GM19455 (cell line): ENCODE measurements at regions not wholly inside any gene's neighbourhood (a gene's known extent, or its start where the extent isn't known, plus 50 kb on each side); places are given as distances from the start of the nearest gene placed in this dataset.

ENCODE experiments used
- ATAC-seq: cut with Tn5 transposase; IDR thresholded peaks from one replicate; pipeline ENCODE4 v1.9.1; 2021; ENCODE audit not compliant: unreplicated experiment

GRCh38 chr14:87073880-87074570, 919.0 kb downstream of the GALC start:
- no peak for ATAC-seq

- no peak for ATAC-seq
Observed at GRCh38 chr14:87067591-87067990, 925.4 kb downstream of the GALC start.

GRCh38 chr14:87067061-87067460, 925.9 kb downstream of the GALC start:
- ATAC-seq, result no peak

GRCh38 chr14:87066221-87066817, 926.7 kb downstream of the GALC start:
- ATAC-seq, result no peak

- ATAC-seq, result no peak
Observed at GRCh38 chr14:87065366-87065765, 927.6 kb downstream of the GALC start.

- no peak for ATAC-seq
Observed at GRCh38 chr14:87063181-87063580, 929.8 kb downstream of the GALC start.

GRCh38 chr14:87060405-87060804, 932.6 kb downstream of the GALC start:
- no peak for ATAC-seq

GRCh38 chr14:87059060-87059839, 933.7 kb downstream of the GALC start:
- ATAC-seq, result no peak

GRCh38 chr14:87055007-87055406, 938.0 kb downstream of the GALC start:
- no peak for ATAC-seq

GRCh38 chr14:87052646-87053225, 940.2 kb downstream of the GALC start:
- no peak for ATAC-seq

GRCh38 chr14:87050421-87050820, 942.6 kb downstream of the GALC start:
- ATAC-seq, result no peak

GRCh38 chr14:87049950-87050349, 943.0 kb downstream of the GALC start:
- no peak for ATAC-seq

- ATAC-seq, result no peak
Observed at GRCh38 chr14:87046960-87047359, 946.0 kb downstream of the GALC start.

- ATAC-seq, result no peak
Observed at GRCh38 chr14:87045956-87046355, 947.0 kb downstream of the GALC start.

GRCh38 chr14:87045246-87045645, 947.7 kb downstream of the GALC start:
- ATAC-seq, result no peak

- ATAC-seq, result no peak
Observed at GRCh38 chr14:87044807-87045206, 948.2 kb downstream of the GALC start.

- no peak for ATAC-seq
Observed at GRCh38 chr14:87043667-87044200, 949.2 kb downstream of the GALC start.

- ATAC-seq, result no peak
Observed at GRCh38 chr14:87042354-87042753, 950.6 kb downstream of the GALC start.

GRCh38 chr14:87041290-87042020, 951.5 kb downstream of the GALC start:
- ATAC-seq, result no peak

GRCh38 chr14:87034680-87035079, 958.3 kb downstream of the GALC start:
- ATAC-seq, result no peak

- no peak for ATAC-seq
Observed at GRCh38 chr14:87030197-87030596, 962.8 kb downstream of the GALC start.
